ENCODE measurements at regions not wholly inside any gene's neighbourhood (a gene's known extent, or its start where the extent isn't known, plus 50 kb on each side); places are given as distances from the start of the nearest gene placed in this dataset.

GRCh38 chr4:12389604-12390003, 960.9 kb upstream of the HS3ST1 start:
- TF ChIP-seq, protein P1, sequence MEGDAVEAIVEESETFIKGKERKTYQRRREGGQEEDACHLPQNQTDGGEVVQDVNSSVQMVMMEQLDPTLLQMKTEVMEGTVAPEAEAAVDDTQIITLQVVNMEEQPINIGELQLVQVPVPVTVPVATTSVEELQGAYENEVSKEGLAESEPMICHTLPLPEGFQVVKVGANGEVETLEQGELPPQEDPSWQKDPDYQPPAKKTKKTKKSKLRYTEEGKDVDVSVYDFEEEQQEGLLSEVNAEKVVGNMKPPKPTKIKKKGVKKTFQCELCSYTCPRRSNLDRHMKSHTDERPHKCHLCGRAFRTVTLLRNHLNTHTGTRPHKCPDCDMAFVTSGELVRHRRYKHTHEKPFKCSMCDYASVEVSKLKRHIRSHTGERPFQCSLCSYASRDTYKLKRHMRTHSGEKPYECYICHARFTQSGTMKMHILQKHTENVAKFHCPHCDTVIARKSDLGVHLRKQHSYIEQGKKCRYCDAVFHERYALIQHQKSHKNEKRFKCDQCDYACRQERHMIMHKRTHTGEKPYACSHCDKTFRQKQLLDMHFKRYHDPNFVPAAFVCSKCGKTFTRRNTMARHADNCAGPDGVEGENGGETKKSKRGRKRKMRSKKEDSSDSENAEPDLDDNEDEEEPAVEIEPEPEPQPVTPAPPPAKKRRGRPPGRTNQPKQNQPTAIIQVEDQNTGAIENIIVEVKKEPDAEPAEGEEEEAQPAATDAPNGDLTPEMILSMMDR (IDR thresholded peaks at IDR 0.05): no peak
- TF ChIP-seq POLR2A (IDR thresholded peaks at IDR 0.05): no peak
